NB4 (cell line): ENCODE measurements at regions not wholly inside any gene's neighbourhood (a gene's known extent, or its start where the extent isn't known, plus 50 kb on each side); places are given as distances from the start of the nearest gene placed in this dataset.

Source experiments
- DNase-seq: peaks from one replicate; pipeline ENCODE4 v3.0.0; 2010; ENCODE audit warnings: low read depth
- H3K4me3 ChIP-seq: one replicate; pipeline ENCODE4 v1.5.1; 2011; ENCODE audit warnings: mild to moderate bottlenecking, low read depth, low read length, moderate library complexity
- MYC ChIP-seq: IDR thresholded peaks from 2 replicates; pipeline ENCODE4 v1.6.1; 2011; ENCODE audit warnings: low read depth, low read length
- POLR2A ChIP-seq: IDR thresholded peaks from 2 replicates; pipeline ENCODE4 v1.6.1; 2011; ENCODE audit warnings: mild to moderate bottlenecking; ENCODE audit not compliant: insufficient read length; ENCODE audit errors: extremely low read depth
- TF ChIP-seq, protein P1 (sequence below): IDR thresholded peaks from one replicate; pipeline ENCODE4 v1.5.1; 2012; ENCODE audit warnings: low read depth, low read length
- TF ChIP-seq, protein P2 (sequence below): IDR thresholded peaks from 2 replicates; pipeline ENCODE4 v1.6.1; 2011; ENCODE audit warnings: low read depth, low read length

DNA sequence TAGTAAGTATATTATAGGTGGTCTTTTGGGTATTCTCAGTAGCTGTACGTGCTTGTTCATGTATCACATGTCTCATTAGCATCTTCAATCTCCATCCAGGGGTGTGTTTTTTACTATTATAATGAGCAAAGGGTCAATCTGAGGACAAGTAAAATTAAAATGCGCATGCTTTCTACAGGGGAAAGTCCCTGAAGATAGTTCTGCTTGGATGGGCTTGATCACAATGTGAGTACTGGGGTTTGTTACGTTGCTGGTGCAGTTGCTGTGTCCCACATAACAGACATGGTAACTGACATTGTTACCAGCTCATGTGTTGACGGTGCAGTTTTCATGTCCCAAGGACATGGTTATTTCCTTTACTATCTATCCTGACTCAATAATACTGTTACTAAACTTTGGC lies 65.9 kb downstream of the UCHL1 start:
- TF ChIP-seq MYC (no peak), POLR2A (no peak)
- TF ChIP-seq, protein P1, sequence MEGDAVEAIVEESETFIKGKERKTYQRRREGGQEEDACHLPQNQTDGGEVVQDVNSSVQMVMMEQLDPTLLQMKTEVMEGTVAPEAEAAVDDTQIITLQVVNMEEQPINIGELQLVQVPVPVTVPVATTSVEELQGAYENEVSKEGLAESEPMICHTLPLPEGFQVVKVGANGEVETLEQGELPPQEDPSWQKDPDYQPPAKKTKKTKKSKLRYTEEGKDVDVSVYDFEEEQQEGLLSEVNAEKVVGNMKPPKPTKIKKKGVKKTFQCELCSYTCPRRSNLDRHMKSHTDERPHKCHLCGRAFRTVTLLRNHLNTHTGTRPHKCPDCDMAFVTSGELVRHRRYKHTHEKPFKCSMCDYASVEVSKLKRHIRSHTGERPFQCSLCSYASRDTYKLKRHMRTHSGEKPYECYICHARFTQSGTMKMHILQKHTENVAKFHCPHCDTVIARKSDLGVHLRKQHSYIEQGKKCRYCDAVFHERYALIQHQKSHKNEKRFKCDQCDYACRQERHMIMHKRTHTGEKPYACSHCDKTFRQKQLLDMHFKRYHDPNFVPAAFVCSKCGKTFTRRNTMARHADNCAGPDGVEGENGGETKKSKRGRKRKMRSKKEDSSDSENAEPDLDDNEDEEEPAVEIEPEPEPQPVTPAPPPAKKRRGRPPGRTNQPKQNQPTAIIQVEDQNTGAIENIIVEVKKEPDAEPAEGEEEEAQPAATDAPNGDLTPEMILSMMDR = no peak
- TF ChIP-seq, protein P2, sequence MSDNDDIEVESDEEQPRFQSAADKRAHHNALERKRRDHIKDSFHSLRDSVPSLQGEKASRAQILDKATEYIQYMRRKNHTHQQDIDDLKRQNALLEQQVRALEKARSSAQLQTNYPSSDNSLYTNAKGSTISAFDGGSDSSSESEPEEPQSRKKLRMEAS = no peak
- H3K4me3 ChIP-seq = no peak overlapping the region
- no peak for DNase-seq

DNA sequence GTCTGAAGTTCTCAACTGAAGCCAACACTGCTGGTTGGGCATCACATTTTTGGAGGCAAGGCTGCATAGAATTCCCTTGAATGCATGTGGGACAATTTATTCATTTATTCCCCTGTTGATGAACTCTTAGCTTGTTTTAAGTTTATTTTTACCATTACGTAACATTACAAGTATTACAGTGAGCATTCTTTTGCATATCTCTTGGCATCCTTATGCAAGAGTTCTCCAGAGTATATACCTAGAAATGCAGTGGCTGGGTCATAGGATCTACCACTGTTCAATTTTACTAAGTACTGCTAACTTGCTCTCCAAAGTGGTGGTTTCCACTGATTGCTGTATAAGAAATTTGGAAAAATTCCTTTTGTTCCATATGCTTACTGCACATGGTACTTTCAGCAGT lies 66.5 kb downstream of the UCHL1 start:
- DNase-seq = no peak
- TF ChIP-seq MYC (no peak), POLR2A (no peak)
- TF ChIP-seq, protein P2 = no peak
- TF ChIP-seq, protein P1 = no peak
- no peak overlapping the region for H3K4me3 ChIP-seq

DNA sequence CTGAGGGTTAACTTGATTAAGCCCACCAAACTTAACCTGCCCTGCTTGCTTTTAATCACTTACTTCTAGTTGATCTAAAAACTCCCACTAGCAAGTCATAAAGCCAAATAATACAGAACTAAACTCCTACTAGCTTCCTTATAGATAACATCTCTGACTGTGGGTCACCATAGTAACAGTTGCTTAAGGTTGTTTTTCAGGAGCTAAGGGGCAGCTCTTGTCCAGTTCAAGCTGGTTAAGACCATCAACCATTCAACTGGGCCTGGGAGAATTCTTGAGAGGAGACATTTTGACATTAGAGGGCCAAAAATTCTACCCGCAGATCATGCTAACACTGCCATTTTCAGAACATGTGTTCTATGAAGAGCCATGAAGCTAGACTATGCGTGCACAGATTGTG lies 67.0 kb downstream of the UCHL1 start:
- no peak overlapping the region for H3K4me3 ChIP-seq
- peak; percentile 20 for DNase-seq
- TF ChIP-seq, protein P1 = no peak
- TF ChIP-seq MYC = no peak
- no peak for TF ChIP-seq POLR2A
- TF ChIP-seq, protein P2 = no peak

DNA sequence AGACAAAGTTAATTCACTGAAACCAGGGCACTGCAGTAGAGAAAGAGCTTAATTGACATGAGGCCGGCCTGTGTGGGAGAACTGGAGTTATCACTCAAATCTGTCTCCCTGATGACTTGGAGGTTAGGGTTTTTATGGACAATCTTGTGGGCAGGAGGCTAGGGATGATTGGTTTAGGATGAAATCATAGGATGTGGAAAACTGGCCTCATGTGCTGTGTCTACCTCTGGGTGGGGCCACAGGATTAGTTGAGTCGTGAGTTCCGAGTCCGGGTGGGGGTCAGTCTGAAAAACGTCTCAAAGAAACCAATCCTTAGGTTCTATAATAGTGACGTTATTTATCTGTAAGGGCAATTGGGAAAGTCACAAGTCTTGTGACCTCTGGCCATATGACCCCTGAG lies 68.1 kb downstream of the UCHL1 start:
- DNase-seq = no peak
- no peak overlapping the region for H3K4me3 ChIP-seq
- TF ChIP-seq POLR2A (no peak), MYC (no peak)
- TF ChIP-seq, protein P1 = no peak
- TF ChIP-seq, protein P2 = no peak

DNA sequence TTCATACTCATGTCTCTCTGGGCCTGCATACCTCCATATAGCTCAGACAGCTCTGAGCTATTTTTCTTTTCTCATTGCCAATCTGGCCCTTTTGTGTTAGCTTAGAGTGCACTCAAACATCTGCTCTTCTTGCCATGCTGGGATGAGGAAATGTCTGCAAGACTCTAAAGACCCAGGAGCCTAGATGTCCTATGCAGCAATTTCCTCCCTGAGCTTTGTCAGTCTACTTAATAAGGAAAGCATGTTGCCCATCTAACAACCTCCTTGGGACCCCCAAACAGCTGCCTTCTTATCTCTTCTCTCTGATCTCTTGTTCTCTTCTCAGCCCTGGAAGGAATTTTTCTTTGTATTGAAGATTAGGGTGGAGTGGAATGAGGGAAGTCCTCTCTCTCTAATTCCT lies 69.2 kb downstream of the UCHL1 start:
- no peak overlapping the region for H3K4me3 ChIP-seq
- TF ChIP-seq, protein P2 = no peak
- TF ChIP-seq POLR2A (no peak), MYC (no peak)
- TF ChIP-seq, protein P1 = no peak
- no peak for DNase-seq

DNA sequence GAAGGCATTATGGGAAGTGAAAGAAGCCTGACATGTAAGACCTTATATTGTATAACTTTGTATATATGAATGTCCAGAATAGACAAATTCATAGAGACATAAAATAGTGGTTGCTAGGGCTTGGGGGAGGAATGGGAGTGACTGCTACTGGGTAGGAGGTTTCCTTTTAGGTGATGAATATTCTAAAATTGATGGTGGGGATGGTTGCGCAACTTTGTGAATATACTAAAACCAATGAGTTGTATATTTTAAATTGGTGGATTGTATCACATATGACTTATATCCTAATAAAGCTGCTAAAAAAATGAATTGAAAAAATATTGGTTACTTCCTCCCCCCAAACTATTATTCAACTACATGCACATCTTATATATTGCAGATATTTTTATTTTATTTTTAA lies 70.0 kb downstream of the UCHL1 start:
- TF ChIP-seq MYC = no peak
- TF ChIP-seq POLR2A = no peak
- TF ChIP-seq, protein P1 = no peak
- TF ChIP-seq, protein P2 = no peak
- no peak for DNase-seq
- no peak overlapping the region for H3K4me3 ChIP-seq
